HepG2 (cell line): ENCODE measurements at regions not wholly inside any gene's neighbourhood (a gene's known extent, or its start where the extent isn't known, plus 50 kb on each side); places are given as distances from the start of the nearest gene placed in this dataset.

Source experiments
- ATAC-seq: fragments of 200-7000 bp; cut with Tn5 transposase; 3 replicates; pipeline ENCODE4 v1.9.1; 2020; ENCODE audit warnings: mild to moderate bottlenecking, moderate library complexity
- BruUV-seq: library from RNA; stranded (reverse); fragments of 400-500 nt; replicated peaks from 2 replicates; lab custom pipeline; 2021; lab: Mats Ljungman, UMichigan
- CTCF ChIA-PET: fragments of 300-600 bp; formaldehyde crosslinking; extraction: SDS; loops from one replicate; lab custom pipeline; 2021; ENCODE audit warnings: low total read pairs, inconsistent platforms, low intra/inter-chr PET ratio; lab: Yijun Ruan, JAX
- POLR2A ChIA-PET: fragments of 350-600 bp; sonication (Branson Sonifier 250); formaldehyde crosslinking; loops from one replicate; lab custom pipeline; 2020; ENCODE audit warnings: antibody characterized with exemption, inconsistent platforms; lab: Yijun Ruan, JAX
- DNase-seq: peaks from one replicate; pipeline ENCODE4 v3.0.0-alpha.2; 2015; ENCODE audit warnings: low spot score
- FAIRE-seq: peaks from 3 replicates; lab custom pipeline; 2011; peaks lifted over from hg19 to GRCh38; lab: Jason Lieb, UNC
- H2AFZ ChIP-seq: one replicate; pipeline ENCODE4 v1.6.1; 2011; ENCODE audit warnings: low read length, inconsistent platforms
- H3K27ac ChIP-seq: fragments of 300-600 bp; 3 replicates; pipeline ENCODE4 v1.8.0; 2011; ENCODE audit warnings: mixed run types, mild to moderate bottlenecking, mixed read lengths, low read length, inconsistent platforms; ENCODE audit not compliant: insufficient read depth; ENCODE audit errors: extremely low read length
- H3K27me3 ChIP-seq, 2 experiments: fragments of 200-600 bp in 1 of 2; 2 replicates in 1 of 2; 3 replicates in 1 of 2; pipeline versions ENCODE4 v1.6.0 to v1.8.0; 2011; ENCODE audit warnings: low read length in 2 of 2, mild to moderate bottlenecking in 2 of 2, moderate library complexity in 2 of 2, inconsistent platforms in 1 of 2; ENCODE audit not compliant: insufficient read depth in 2 of 2, control insufficient read depth in 1 of 2
- H3K36me3 ChIP-seq, 2 experiments: fragments of 200-600 bp in 1 of 2; replicated peaks in 1 of 2; 2 replicates in 1 of 2; 3 replicates in 1 of 2; pipeline versions ENCODE4 v1.5.1 to v1.8.0; 2011; ENCODE audit warnings: low read length in 2 of 2, inconsistent platforms in 1 of 2; ENCODE audit not compliant: insufficient read depth in 2 of 2, control insufficient read depth in 1 of 2
- H3K4me1 ChIP-seq: 2 replicates; pipeline ENCODE4 v1.5.1; 2012; ENCODE audit warnings: low read length, inconsistent platforms; ENCODE audit not compliant: insufficient read depth
- H3K4me2 ChIP-seq: 2 replicates; pipeline ENCODE4 v1.6.0; 2011; ENCODE audit warnings: low read depth, low read length, inconsistent platforms
- H3K4me3 ChIP-seq, 3 experiments: fragments of 200-600 bp in 1 of 3; sonication (generic), shearing (Covaris generic) in 1 of 3; replicated peaks in 1 of 3; 2 replicates each; pipeline ENCODE4 v1.5.1; 2011 to 2016; ENCODE audit warnings: low read length in 3 of 3, inconsistent platforms in 2 of 3, low read depth in 2 of 3, mild to moderate bottlenecking in 2 of 3, control low read depth in 1 of 3, mixed read lengths in 1 of 3; ENCODE audit not compliant: insufficient read depth in 1 of 3
- H3K79me2 ChIP-seq: one replicate; pipeline ENCODE4 v1.6.1; 2011; ENCODE audit warnings: low read length, inconsistent platforms; ENCODE audit not compliant: insufficient read depth
- H3K9ac ChIP-seq: 2 replicates; pipeline ENCODE4 v1.6.0; 2011; ENCODE audit warnings: mild to moderate bottlenecking, low read depth, low read length, inconsistent platforms; ENCODE audit not compliant: insufficient read depth
- H3K9me3 ChIP-seq: 2 replicates; pipeline ENCODE4 v1.5.1; 2012; ENCODE audit warnings: mild to moderate bottlenecking, low read length
- H4K20me1 ChIP-seq: 2 replicates; pipeline ENCODE4 v1.6.0; 2011; ENCODE audit warnings: inconsistent platforms, mild to moderate bottlenecking, low read length, moderate library complexity; ENCODE audit not compliant: insufficient read depth
- CTCF ChIP-seq: sonication (generic); formaldehyde crosslinking; IDR thresholded peaks from 2 replicates; pipeline ENCODE4 v1.5.0; 2020; ENCODE audit warnings: mild to moderate bottlenecking, missing genetic modification reagents, moderate library complexity
- RBAK ChIP-seq: sonication (generic); formaldehyde crosslinking; IDR thresholded peaks from 2 replicates; pipeline ENCODE4 v1.5.1; 2020; ENCODE audit warnings: mild to moderate bottlenecking, missing genetic modification reagents
- RERE ChIP-seq: IDR thresholded peaks from 2 replicates; pipeline ENCODE4 v1.6.1; 2016; ENCODE audit warnings: low read depth, missing genetic modification reagents, missing compliant biosample characterization
- STAG1 ChIP-seq: sonication (generic); formaldehyde crosslinking; IDR thresholded peaks from 2 replicates; pipeline ENCODE4 v1.4.0; 2020; ENCODE audit warnings: missing genetic modification reagents
- WGBS: methylation state at CpG from one replicate; pipeline ENCODE4 v1.1.6; 2017; ENCODE audit warnings: low lambda C conversion rate; 5-methylcytosine and 5-hydroxymethylcytosine counted together
- in situ Hi-C: cut with HindIII; loops from 2 replicates; pipeline ENCODE4 v1.10.0; 2017; ENCODE audit warnings: low pct_unique_long_range_greater_than_20kb; ENCODE audit not compliant: extremely low pct_ligation_motif_present
- intact Hi-C: fragments of 100-400 bp; cut with micrococcal nuclease; formaldehyde crosslinking; loops from one replicate; pipeline ENCODE4 v1.10.0; 2022; ENCODE audit not compliant: unreplicated experiment

GRCh38 chr4:175947117-175947722 is 118.4 kb upstream of the WDR17 start:
- intact Hi-C loops: loop anchor here (1.0 to 5.0 kb wide), 3 partner anchors 176 to 394 kb away; no protein-coding TSS in a partner anchor
- no peak for TF ChIP-seq RERE (CRISPR knock-in tag)
- TF ChIP-seq RBAK (CRISPR knock-in tag): no peak
- peak; percentile 23; the same call in 1 of the 2 replicates for TF ChIP-seq CTCF (CRISPR knock-in tag)
- TF ChIP-seq STAG1: peak; percentile 28; the same call in 1 of the 2 replicates
- Histone ChIP-seq H3K9me3 (no peaks in the 10 kb centered on the region), H3K27me3 (no peaks in the 10 kb centered on the region), H4K20me1 (no peaks in the 10 kb centered on the region), H3K27ac (no peak overlapping the region), H3K4me2 (no peak overlapping the region), H3K4me1 (no peaks in the 10 kb centered on the region), H3K9ac (no peak overlapping the region), H3K36me3 (no peaks in the 10 kb centered on the region), H3K4me3 (no peak overlapping the region), H2AFZ (no peak overlapping the region), H3K79me2 (no peaks in the 10 kb centered on the region)
- in situ Hi-C loops: loop anchor here (25.0 kb wide), 1 partner anchor 390 kb away; no protein-coding TSS in a partner anchor
- DNase-seq: peak; percentile 6
- ChIA-PET POLR2A (no interaction called here), CTCF (interaction anchor here (1.7 kb wide), 1 partner anchor 394 kb away, joined by 7 read pairs; no protein-coding TSS in a partner anchor)
- WGBS: under 1% methylated on average over 4 of the region's 4 CpGs
- ATAC-seq: no peak
- FAIRE-seq: no peak
- BruUV-seq: no TSS peak
